HCT116 (cell line): ENCODE measurements at regions not wholly inside any gene's neighbourhood (a gene's known extent, or its start where the extent isn't known, plus 50 kb on each side); places are given as distances from the start of the nearest gene placed in this dataset.

Experiments
- ATAC-seq: fragments of 200-7000 bp; cut with Tn5 transposase; 2 replicates; pipeline ENCODE4 v1.9.1; 2020; ENCODE audit warnings: mild to moderate bottlenecking, moderate library complexity
- BruUV-seq: library from RNA; stranded (reverse); fragments of 400-500 nt; replicated peaks from 2 replicates; lab custom pipeline; 2021; lab: Mats Ljungman, UMichigan
- CTCF ChIA-PET: fragments of 300-600 bp; sonication (Branson Sonifier 250); formaldehyde crosslinking; loops from one replicate; lab custom pipeline; 2021; ENCODE audit warnings: antibody characterized with exemption; lab: Charles Lee
- POLR2A ChIA-PET: fragments of 300-600, 350-600 bp; sonication (Branson Sonifier 250); formaldehyde crosslinking; loops from one replicate; lab custom pipeline; 2021; ENCODE audit warnings: antibody characterized with exemption; lab: Charles Lee
- RAD21 ChIA-PET, 2 experiments: fragments of 300-600 bp; sonication (Branson Sonifier 250); formaldehyde crosslinking; loops; one replicate each; lab custom pipeline; 2023; ENCODE audit warnings: low total read pairs in 2 of 2; ENCODE audit not compliant: uncharacterized antibody in 2 of 2, unreplicated experiment in 2 of 2, low non-redundant PET in 1 of 2; lab: Charles Lee
- DNase-seq: peaks from one replicate; pipeline ENCODE4 v3.0.0-alpha.2; 2010; ENCODE audit warnings: low read depth, low spot score
- H2AFZ ChIP-seq: fragments of 200-600 bp; shearing (Covaris generic), sonication (generic); 2 replicates; pipeline ENCODE4 v1.6.1; 2017; ENCODE audit warnings: low read depth, mixed run types, mixed read lengths, antibody characterized with exemption, low read length; ENCODE audit not compliant: poor library complexity, severe bottlenecking
- H3K27ac ChIP-seq: 2 replicates; pipeline ENCODE4 v1.5.1; 2012; ENCODE audit warnings: low read depth, low read length
- H3K27me3 ChIP-seq: fragments of 200-600 bp; sonication (generic); 2 replicates; pipeline ENCODE4 v1.6.1; 2016; ENCODE audit warnings: mixed run types, low read length, mixed read lengths; ENCODE audit not compliant: insufficient read depth
- H3K36me3 ChIP-seq, 2 experiments: fragments of 200-500 bp in 1 of 2; fragments of 200-600 bp in 1 of 2; sonication (Bioruptor generic) in 1 of 2; sonication (generic) in 1 of 2; 2 replicates each; pipeline versions ENCODE4 v1.5.1 to v1.6.1; 2014 to 2016; ENCODE audit warnings: low read length in 2 of 2, inconsistent platforms in 1 of 2, mixed read lengths in 1 of 2, mixed run types in 1 of 2; ENCODE audit not compliant: insufficient read depth in 2 of 2, control insufficient read depth in 1 of 2
- H3K4me1 ChIP-seq, 2 experiments: fragments of 200-600 bp in 1 of 2; sonication (generic) in 1 of 2; 2 replicates each; pipeline versions ENCODE4 v1.5.1 to v1.6.1; 2012 to 2017; ENCODE audit warnings: low read length in 2 of 2, inconsistent platforms in 1 of 2, mild to moderate bottlenecking in 1 of 2, mixed read lengths in 1 of 2, mixed run types in 1 of 2, moderate library complexity in 1 of 2; ENCODE audit not compliant: insufficient read depth in 2 of 2, control insufficient read depth in 1 of 2
- H3K4me2 ChIP-seq: fragments of 200-600 bp; sonication (generic); 2 replicates; pipeline ENCODE4 v1.6.1; 2017; ENCODE audit warnings: mixed run types, low read length, mixed read lengths
- H3K4me3 ChIP-seq, 2 experiments: fragments of 200-600 bp in 1 of 2; sonication (generic) in 1 of 2; replicated peaks in 1 of 2; 2 replicates each; pipeline ENCODE4 v1.5.1; 2011 to 2016; ENCODE audit warnings: low read length in 2 of 2, control low read depth in 1 of 2, low read depth in 1 of 2, mild to moderate bottlenecking in 1 of 2, mixed read lengths in 1 of 2, mixed run types in 1 of 2
- H3K79me2 ChIP-seq: fragments of 200-600 bp; sonication (generic); 2 replicates; pipeline ENCODE4 v1.6.1; 2017; ENCODE audit warnings: mild to moderate bottlenecking, mixed run types, low read length, moderate library complexity, mixed read lengths; ENCODE audit not compliant: insufficient read depth
- H3K9ac ChIP-seq: fragments of 200-600 bp; sonication (generic); 2 replicates; pipeline ENCODE4 v1.6.1; 2016; ENCODE audit warnings: low read length, mixed read lengths
- H3K9me2 ChIP-seq: fragments of 200-600 bp; sonication (generic), shearing (Covaris generic); 2 replicates; pipeline ENCODE4 v1.6.1; 2017; ENCODE audit warnings: mixed run types, mild to moderate bottlenecking, moderate library complexity; ENCODE audit not compliant: insufficient read depth
- H3K9me3 ChIP-seq, 2 experiments: fragments of 200-500 bp in 1 of 2; fragments of 200-600 bp in 1 of 2; sonication (Bioruptor generic) in 1 of 2; sonication (generic) in 1 of 2; 2 replicates each; pipeline ENCODE4 v1.6.1; 2014 to 2017; ENCODE audit warnings: low read length in 2 of 2, mixed read lengths in 2 of 2, inconsistent platforms in 1 of 2, low read depth in 1 of 2, mild to moderate bottlenecking in 1 of 2, mixed run types in 1 of 2, moderate library complexity in 1 of 2; ENCODE audit not compliant: control insufficient read depth in 1 of 2, insufficient read depth in 1 of 2
- H4K20me1 ChIP-seq: fragments of 200-600 bp; sonication (generic), shearing (Covaris generic); 2 replicates; pipeline ENCODE4 v1.6.1; 2017; ENCODE audit warnings: mixed run types, mild to moderate bottlenecking, moderate library complexity; ENCODE audit not compliant: insufficient read depth
- EGR1 ChIP-seq: IDR thresholded peaks from 2 replicates; pipeline ENCODE4 v1.6.1; 2012; ENCODE audit warnings: low read depth
- EZH2 ChIP-seq: fragments of 200-600 bp; sonication (generic); IDR thresholded peaks from 2 replicates; pipeline ENCODE4 v1.6.1; 2017; ENCODE audit warnings: antibody characterized with exemption, mixed run types
- EZH2phosphoT487 ChIP-seq: fragments of 200-600 bp; IDR thresholded peaks from 2 replicates; pipeline ENCODE4 v1.6.1; 2018; ENCODE audit warnings: antibody characterized with exemption, borderline replicate concordance
- FOSL1 ChIP-seq: IDR thresholded peaks from 2 replicates; pipeline ENCODE4 v1.6.1; 2012; ENCODE audit warnings: low read depth
- MAX ChIP-seq: IDR thresholded peaks from 2 replicates; pipeline ENCODE4 v1.6.1; 2012
- POLR2AphosphoS5 ChIP-seq: IDR thresholded peaks from 2 replicates; pipeline ENCODE4 v1.6.1; 2011; ENCODE audit warnings: mild to moderate bottlenecking, low read depth, low read length, moderate library complexity
- RAD21 ChIP-seq: IDR thresholded peaks from 2 replicates; pipeline ENCODE4 v1.6.1; 2012; ENCODE audit warnings: low read depth, mild to moderate bottlenecking
- SP1 ChIP-seq: IDR thresholded peaks from 2 replicates; pipeline ENCODE4 v1.6.1; 2012; ENCODE audit warnings: low read depth
- SRF ChIP-seq: IDR thresholded peaks from 2 replicates; pipeline ENCODE4 v1.6.1; 2012; ENCODE audit warnings: low read depth
- ZFX ChIP-seq: fragments of 450-650 bp; IDR thresholded peaks from 2 replicates; pipeline ENCODE4 v1.6.1; 2017
- ZNF274 ChIP-seq: fragments of 200-500 bp; sonication (Bioruptor generic); IDR thresholded peaks from 2 replicates; pipeline ENCODE4 v1.6.1; 2014; ENCODE audit warnings: mild to moderate bottlenecking, low read depth, low read length, inconsistent platforms
- intact Hi-C: fragments of 100-400 bp; cut with micrococcal nuclease; formaldehyde crosslinking; loops from 2 replicates; pipeline ENCODE4 v1.10.0; 2022
- TF ChIP-seq, protein P1 (sequence below): IDR thresholded peaks from 2 replicates; pipeline ENCODE4 v1.6.1; 2012; ENCODE audit warnings: low read depth
- TF ChIP-seq, protein P2 (sequence below): IDR thresholded peaks from 2 replicates; pipeline ENCODE4 v1.6.1; 2011; ENCODE audit warnings: mild to moderate bottlenecking, low read length, moderate library complexity; ENCODE audit not compliant: insufficient replicate concordance; ENCODE audit errors: extremely low read depth
- TF ChIP-seq, protein P3 (sequence below): IDR thresholded peaks from 2 replicates; pipeline ENCODE4 v1.6.1; 2012

- RAD21 ChIA-PET: no interaction called here
- no peaks in the 10 kb centered on the region for H3K36me3 ChIP-seq
Measured at GRCh38 chr4:81314196-81314896, 99.3 kb upstream of the PRKG2 start.

GRCh38 chr4:81307991-81308390 lies 93.0 kb upstream of the PRKG2 start:
- intact Hi-C loops: no loop called here
- no peak overlapping the region for H3K4me2 ChIP-seq
- TF ChIP-seq EZH2: no peak
- no peak for TF ChIP-seq EZH2phosphoT487
- TF ChIP-seq POLR2AphosphoS5: no peak
- TF ChIP-seq, protein P1, sequence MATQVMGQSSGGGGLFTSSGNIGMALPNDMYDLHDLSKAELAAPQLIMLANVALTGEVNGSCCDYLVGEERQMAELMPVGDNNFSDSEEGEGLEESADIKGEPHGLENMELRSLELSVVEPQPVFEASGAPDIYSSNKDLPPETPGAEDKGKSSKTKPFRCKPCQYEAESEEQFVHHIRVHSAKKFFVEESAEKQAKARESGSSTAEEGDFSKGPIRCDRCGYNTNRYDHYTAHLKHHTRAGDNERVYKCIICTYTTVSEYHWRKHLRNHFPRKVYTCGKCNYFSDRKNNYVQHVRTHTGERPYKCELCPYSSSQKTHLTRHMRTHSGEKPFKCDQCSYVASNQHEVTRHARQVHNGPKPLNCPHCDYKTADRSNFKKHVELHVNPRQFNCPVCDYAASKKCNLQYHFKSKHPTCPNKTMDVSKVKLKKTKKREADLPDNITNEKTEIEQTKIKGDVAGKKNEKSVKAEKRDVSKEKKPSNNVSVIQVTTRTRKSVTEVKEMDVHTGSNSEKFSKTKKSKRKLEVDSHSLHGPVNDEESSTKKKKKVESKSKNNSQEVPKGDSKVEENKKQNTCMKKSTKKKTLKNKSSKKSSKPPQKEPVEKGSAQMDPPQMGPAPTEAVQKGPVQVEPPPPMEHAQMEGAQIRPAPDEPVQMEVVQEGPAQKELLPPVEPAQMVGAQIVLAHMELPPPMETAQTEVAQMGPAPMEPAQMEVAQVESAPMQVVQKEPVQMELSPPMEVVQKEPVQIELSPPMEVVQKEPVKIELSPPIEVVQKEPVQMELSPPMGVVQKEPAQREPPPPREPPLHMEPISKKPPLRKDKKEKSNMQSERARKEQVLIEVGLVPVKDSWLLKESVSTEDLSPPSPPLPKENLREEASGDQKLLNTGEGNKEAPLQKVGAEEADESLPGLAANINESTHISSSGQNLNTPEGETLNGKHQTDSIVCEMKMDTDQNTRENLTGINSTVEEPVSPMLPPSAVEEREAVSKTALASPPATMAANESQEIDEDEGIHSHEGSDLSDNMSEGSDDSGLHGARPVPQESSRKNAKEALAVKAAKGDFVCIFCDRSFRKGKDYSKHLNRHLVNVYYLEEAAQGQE: no peak
- no peak for TF ChIP-seq ZNF274
- no peak for TF ChIP-seq ZFX
- TF ChIP-seq RAD21: no peak
- TF ChIP-seq FOSL1: no peak
- TF ChIP-seq, protein P2, sequence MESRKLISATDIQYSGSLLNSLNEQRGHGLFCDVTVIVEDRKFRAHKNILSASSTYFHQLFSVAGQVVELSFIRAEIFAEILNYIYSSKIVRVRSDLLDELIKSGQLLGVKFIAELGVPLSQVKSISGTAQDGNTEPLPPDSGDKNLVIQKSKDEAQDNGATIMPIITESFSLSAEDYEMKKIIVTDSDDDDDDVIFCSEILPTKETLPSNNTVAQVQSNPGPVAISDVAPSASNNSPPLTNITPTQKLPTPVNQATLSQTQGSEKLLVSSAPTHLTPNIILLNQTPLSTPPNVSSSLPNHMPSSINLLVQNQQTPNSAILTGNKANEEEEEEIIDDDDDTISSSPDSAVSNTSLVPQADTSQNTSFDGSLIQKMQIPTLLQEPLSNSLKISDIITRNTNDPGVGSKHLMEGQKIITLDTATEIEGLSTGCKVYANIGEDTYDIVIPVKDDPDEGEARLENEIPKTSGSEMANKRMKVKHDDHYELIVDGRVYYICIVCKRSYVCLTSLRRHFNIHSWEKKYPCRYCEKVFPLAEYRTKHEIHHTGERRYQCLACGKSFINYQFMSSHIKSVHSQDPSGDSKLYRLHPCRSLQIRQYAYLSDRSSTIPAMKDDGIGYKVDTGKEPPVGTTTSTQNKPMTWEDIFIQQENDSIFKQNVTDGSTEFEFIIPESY: no peak
- TF ChIP-seq SRF: no peak
- no peaks in the 10 kb centered on the region for H4K20me1 ChIP-seq
- H3K36me3 ChIP-seq: no peaks in the 10 kb centered on the region
- ATAC-seq: no peak
- ChIA-PET CTCF (no interaction called here), RAD21 (no interaction called here), POLR2A (no interaction called here)
- H3K4me3 ChIP-seq: no peak overlapping the region
- no peak overlapping the region for H2AFZ ChIP-seq
- H3K9ac ChIP-seq: no peak overlapping the region
- no peaks in the 10 kb centered on the region for H3K4me1 ChIP-seq
- BruUV-seq: no TSS peak
- H3K27me3 ChIP-seq: peaks cover 20% of the 10 kb centered on the region
- no peak overlapping the region for H3K27ac ChIP-seq
- DNase-seq: no peak
- H3K9me2 ChIP-seq: no peaks in the 10 kb centered on the region
- H3K79me2 ChIP-seq: no peaks in the 10 kb centered on the region
- H3K9me3 ChIP-seq: no peaks in the 10 kb centered on the region

More at GRCh38 chr4:81314196-81314896, 99.3 kb upstream of the PRKG2 start:
- H3K4me3 ChIP-seq: no peak overlapping the region
- H4K20me1 ChIP-seq: no peaks in the 10 kb centered on the region
- H3K9me3 ChIP-seq: no peaks in the 10 kb centered on the region
- TF ChIP-seq SP1: no peak
- TF ChIP-seq POLR2AphosphoS5: no peak
- TF ChIP-seq, protein P3, sequence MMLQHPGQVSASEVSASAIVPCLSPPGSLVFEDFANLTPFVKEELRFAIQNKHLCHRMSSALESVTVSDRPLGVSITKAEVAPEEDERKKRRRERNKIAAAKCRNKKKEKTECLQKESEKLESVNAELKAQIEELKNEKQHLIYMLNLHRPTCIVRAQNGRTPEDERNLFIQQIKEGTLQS: no peak
- TF ChIP-seq MAX: no peak
- TF ChIP-seq EGR1: no peak
- TF ChIP-seq EZH2: no peak
- TF ChIP-seq EZH2phosphoT487: no peak
- CTCF ChIA-PET: no interaction called here
- no peak overlapping the region for H3K4me2 ChIP-seq
- peaks cover 35% of the 10 kb centered on the region for H3K27me3 ChIP-seq
- no peaks in the 10 kb centered on the region for H3K9me2 ChIP-seq
- ATAC-seq (no peak), DNase-seq (no peak)
- no peaks in the 10 kb centered on the region for H3K79me2 ChIP-seq
- no peak overlapping the region for H2AFZ ChIP-seq
- no peak overlapping the region for H3K9ac ChIP-seq
- POLR2A ChIA-PET: no interaction called here
- no peak overlapping the region for H3K27ac ChIP-seq
- intact Hi-C loops: no loop called here
- BruUV-seq: no TSS peak
- H3K4me1 ChIP-seq: no peaks in the 10 kb centered on the region
